ENCODE measurements at regions not wholly inside any gene's neighbourhood (a gene's known extent, or its start where the extent isn't known, plus 50 kb on each side); places are given as distances from the start of the nearest gene placed in this dataset.

DNA sequence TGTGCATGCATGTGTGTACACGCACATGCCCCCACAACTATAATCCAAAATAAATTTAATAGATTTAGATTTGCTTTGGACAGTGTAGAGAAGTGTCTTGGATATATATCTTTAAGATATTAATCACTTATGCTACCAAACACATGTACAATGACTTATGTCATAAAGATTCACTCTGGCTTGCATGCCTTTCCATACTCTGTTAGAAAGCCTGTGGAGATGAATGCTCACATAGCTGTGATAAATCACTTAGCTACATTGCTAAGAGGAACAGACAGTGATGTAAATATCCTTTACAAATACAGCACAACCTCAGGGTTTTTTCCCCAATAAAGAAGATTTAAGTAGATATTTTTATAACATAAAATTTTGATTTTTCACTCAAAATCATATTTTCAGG is 2484.8 kb upstream of the PCDH20 start:
- Histone ChIP-seq H3K4me1 (ENCODE audit: control insufficient read depth in 1 of 2, low read depth in 2 of 2) (no peaks in the 10 kb centered on the region), H3K27ac (no peak overlapping the region)
- ATAC-seq (ENCODE audit: insufficient number of reproducible peaks, low FRiP score, low read depth) = no peak

DNA sequence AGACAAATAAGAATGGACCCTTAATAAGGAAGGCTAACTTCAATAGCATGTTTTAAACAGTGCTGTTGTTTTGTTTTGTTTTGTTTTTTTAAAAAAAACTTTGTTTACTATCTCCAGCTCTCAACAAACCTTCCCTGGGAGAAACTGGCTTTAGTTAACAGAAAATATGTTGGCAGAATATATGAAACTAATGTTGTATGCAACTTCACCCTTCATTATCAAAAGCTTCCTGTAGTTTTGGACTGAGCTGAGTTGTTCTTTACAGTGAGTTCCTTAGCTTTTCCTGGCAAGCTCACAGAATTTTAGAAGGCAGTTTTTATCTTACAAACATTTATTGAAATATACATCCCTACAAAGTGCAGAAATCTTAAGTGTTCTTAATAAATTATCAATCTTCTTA is 2480.7 kb upstream of the PCDH20 start:
- TF ChIP-seq, protein P1, sequence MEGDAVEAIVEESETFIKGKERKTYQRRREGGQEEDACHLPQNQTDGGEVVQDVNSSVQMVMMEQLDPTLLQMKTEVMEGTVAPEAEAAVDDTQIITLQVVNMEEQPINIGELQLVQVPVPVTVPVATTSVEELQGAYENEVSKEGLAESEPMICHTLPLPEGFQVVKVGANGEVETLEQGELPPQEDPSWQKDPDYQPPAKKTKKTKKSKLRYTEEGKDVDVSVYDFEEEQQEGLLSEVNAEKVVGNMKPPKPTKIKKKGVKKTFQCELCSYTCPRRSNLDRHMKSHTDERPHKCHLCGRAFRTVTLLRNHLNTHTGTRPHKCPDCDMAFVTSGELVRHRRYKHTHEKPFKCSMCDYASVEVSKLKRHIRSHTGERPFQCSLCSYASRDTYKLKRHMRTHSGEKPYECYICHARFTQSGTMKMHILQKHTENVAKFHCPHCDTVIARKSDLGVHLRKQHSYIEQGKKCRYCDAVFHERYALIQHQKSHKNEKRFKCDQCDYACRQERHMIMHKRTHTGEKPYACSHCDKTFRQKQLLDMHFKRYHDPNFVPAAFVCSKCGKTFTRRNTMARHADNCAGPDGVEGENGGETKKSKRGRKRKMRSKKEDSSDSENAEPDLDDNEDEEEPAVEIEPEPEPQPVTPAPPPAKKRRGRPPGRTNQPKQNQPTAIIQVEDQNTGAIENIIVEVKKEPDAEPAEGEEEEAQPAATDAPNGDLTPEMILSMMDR (IDR thresholded peaks at IDR 0.05) = no peak
- Histone ChIP-seq H3K36me3 (no peaks in the 10 kb centered on the region), H3K9me3 (no peaks in the 10 kb centered on the region), H3K4me3 (no peak overlapping the region), H3K4me1 (ENCODE audit: control insufficient read depth in 1 of 2, low read depth in 2 of 2) (no peaks in the 10 kb centered on the region), H3K27ac (no peak overlapping the region), H3K27me3 (replicated peaks; ENCODE audit: insufficient read depth) (no peaks in the 10 kb centered on the region)
- no peak for ATAC-seq (ENCODE audit: insufficient number of reproducible peaks, low FRiP score, low read depth)
- no peak for DNase-seq (ENCODE audit: low spot score)

More for the DNA sequence above, 2484.8 kb upstream of the PCDH20 start:
- no peaks in the 10 kb centered on the region for H3K27me3 ChIP-seq (replicated peaks; ENCODE audit: insufficient read depth)
- TF ChIP-seq, protein P1 (IDR thresholded peaks at IDR 0.05) = no peak
- H3K9me3 ChIP-seq = no peaks in the 10 kb centered on the region
- H3K36me3 ChIP-seq = no peaks in the 10 kb centered on the region
- DNase-seq (ENCODE audit: low spot score) = no peak
- no peak overlapping the region for H3K4me3 ChIP-seq

DNA sequence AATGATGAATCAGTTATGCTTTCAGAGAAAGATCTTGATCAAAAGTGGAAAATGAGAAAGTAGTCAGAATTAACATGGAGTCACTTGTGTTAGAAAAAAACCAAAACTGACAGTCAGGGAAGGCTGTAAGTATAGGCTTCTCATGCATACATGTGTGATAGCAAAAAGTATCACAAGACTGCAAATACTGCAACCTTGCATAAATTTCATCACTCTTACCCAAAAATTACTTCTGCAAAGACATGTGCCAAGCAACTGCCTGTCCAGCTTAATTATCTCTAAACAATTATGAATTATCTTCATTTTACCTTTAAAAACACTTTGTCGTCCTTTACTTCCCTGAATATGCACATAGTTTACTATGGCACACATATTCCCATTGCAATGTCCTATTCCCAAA is 2466.4 kb upstream of the PCDH20 start:
- Histone ChIP-seq H3K4me1 (ENCODE audit: control insufficient read depth in 1 of 2, low read depth in 2 of 2) (no peaks in the 10 kb centered on the region), H3K36me3 (no peaks in the 10 kb centered on the region), H3K27ac (no peak overlapping the region), H3K9me3 (no peaks in the 10 kb centered on the region), H3K4me3 (no peak overlapping the region), H3K27me3 (replicated peaks; ENCODE audit: insufficient read depth) (no peaks in the 10 kb centered on the region)
- TF ChIP-seq, protein P1 (IDR thresholded peaks at IDR 0.05) = no peak
- ATAC-seq (ENCODE audit: insufficient number of reproducible peaks, low FRiP score, low read depth) = no peak
- DNase-seq (ENCODE audit: low spot score) = no peak

DNA sequence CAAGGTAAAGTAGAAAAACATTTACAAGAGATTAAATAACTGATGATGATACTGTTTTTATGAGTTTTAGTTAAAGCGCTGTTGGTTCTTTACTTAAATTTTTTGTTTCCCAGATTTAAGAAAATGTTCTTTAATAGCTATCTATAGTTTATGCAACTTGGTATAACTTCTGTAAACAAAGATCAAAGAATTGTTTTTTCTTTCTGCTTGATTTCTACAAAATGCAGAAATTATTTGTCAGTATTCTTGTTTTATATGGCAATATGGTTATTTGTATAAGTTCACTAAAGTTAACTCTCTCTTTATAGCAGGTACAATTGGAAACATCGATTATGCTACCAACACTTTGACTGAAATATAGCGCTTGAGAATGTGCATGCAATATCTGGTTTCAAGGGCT is 2465.1 kb upstream of the PCDH20 start:
- Histone ChIP-seq H3K36me3 (no peaks in the 10 kb centered on the region), H3K4me3 (no peak overlapping the region), H3K9me3 (no peaks in the 10 kb centered on the region), H3K27ac (no peak overlapping the region), H3K4me1 (ENCODE audit: control insufficient read depth in 1 of 2, low read depth in 2 of 2) (no peaks in the 10 kb centered on the region), H3K27me3 (replicated peaks; ENCODE audit: insufficient read depth) (no peaks in the 10 kb centered on the region)
- DNase-seq (ENCODE audit: low spot score) (no peak), ATAC-seq (ENCODE audit: insufficient number of reproducible peaks, low FRiP score, low read depth) (no peak)
- TF ChIP-seq, protein P1 (IDR thresholded peaks at IDR 0.05) = no peak

DNA sequence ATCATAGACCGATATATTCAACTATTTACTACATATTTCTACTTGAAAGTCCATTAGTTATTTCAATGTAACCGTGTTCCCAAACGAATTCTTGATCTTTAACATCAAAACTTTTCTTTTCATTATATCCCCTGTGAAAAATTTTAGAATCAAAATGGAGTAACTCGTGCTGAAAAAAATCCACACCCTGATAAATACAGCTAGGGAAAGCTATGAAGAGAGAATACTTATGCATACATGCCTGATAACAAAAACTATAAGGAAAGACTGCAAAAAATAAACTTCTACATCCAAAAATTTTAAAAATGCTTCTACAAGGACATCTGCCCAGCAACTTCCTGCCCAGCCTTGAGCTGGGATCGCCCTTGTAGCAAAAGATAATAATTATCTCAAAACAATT is 2458.3 kb upstream of the PCDH20 start:
- Histone ChIP-seq H3K27ac (no peak overlapping the region), H3K9me3 (no peaks in the 10 kb centered on the region), H3K4me1 (ENCODE audit: control insufficient read depth in 1 of 2, low read depth in 2 of 2) (no peaks in the 10 kb centered on the region), H3K27me3 (replicated peaks; ENCODE audit: insufficient read depth) (no peaks in the 10 kb centered on the region), H3K4me3 (no peak overlapping the region), H3K36me3 (no peaks in the 10 kb centered on the region)
- DNase-seq (ENCODE audit: low spot score) = no peak
- TF ChIP-seq, protein P1 (IDR thresholded peaks at IDR 0.05) = no peak
- ATAC-seq (ENCODE audit: insufficient number of reproducible peaks, low FRiP score, low read depth) = no peak
